8988T (cell line): ENCODE measurements at regions not wholly inside any gene's neighbourhood (a gene's known extent, or its start where the extent isn't known, plus 50 kb on each side); places are given as distances from the start of the nearest gene placed in this dataset.

Experiments used
- DNase-seq: peaks from one replicate; pipeline ENCODE4 v3.0.0; 2011

DNA sequence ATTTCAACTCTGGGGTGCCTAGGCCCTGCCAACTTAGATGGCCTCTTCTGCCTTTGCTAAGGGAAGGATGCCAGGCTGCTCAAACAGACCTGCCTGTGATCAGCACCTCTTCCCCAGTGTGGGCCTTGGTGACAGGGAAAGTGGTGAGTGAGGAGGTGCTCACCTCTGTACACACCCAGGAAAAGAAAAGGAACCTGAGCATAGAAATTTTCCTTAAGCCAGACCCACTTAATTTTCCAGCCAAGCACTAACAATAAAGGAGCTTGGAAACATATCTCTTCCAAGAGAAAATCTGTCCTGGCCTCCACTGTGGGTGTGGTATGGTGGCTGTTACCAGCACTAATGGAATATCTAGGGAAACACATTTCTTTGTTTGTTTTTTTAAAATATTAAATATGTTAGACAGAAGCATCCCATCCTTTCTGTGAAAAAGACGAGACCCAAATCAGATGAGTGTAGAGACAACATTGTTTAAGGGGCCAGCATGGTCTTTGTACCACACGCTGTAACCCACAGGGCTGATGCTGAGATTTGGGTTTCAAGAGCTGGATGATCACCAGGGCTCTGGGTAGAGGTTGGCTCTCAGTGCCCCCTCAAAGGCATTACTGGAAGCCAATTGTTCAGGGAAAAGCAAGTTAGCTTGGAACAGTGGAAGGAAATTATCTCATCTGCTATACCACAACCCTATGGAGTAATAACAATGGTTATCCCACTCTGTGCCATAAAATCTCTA, 472.2 kb downstream of the INSC start:
- DNase-seq, result no peak

DNA sequence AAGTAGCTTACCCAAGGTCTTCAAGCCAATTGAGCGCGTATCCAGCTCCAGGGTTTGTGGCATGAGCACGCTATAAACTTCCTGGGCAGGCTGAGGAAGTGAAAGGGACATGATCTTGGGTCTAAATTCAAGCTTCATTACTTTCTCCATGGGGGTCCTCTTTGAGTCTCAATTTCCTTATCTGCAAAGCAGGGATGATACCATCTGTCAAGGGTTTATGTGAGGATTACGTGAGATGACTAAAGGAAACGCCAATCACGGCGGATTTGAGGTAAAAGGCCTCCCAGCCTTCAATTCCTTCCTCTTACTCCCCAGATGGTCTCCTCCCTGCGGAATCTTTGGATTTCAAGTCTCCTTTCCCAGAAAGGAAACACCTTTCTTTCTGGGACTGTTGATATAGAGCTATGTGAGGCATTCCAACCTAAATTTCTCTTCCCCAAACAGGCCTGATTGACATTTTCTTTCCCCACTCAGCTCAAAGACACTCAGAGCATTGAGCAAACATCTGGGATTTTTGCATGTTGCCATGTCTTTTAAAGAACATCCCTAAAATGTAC, 474.4 kb downstream of the INSC start:
- no peak for DNase-seq

DNA sequence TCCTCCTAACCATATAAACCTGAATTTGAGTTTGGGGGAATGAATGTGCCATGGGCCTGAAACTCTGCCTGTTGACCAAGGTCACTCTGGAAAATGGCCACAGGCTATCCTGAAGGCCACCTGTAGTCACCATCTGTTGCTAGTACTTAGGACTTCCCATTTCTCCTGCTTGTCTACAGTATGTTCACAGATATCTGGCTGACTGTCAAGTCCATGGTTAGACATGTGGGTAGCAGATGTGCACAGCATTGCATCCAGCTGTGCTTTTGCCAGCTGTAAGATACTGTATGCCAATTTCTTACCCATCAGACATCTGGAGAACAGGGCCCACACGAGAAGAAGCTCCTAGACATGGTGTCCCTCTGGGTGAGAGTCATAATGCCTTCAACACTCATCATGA, 475.4 kb downstream of the INSC start:
- DNase-seq, result no peak

- DNase-seq, result no peak
Observed at GRCh38 chr11:15591112-15591537, 476.4 kb downstream of the INSC start.

- no peak for DNase-seq
Observed at GRCh38 chr11:15594607-15595006, 479.9 kb downstream of the INSC start.

DNA sequence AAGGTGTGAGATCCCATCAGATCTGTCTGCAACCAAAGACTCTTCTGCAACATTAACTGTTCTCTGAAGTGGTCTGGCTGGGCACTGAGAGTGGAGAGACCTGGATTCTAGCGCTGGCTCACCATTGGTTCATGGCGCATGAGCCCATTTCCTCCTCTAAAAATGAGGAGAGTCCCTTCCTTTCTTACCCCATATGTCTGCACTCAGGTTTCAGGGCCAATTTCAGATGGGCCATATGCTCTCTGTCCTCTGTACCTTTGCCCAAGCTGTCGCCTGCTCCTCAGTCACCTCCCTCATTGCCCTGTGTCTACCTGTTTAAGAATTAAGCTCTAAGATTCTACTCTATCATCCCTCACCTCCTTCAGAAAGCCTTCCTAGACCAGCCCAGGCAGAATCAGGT, 484.7 kb downstream of the INSC start:
- DNase-seq, result no peak

GRCh38 chr11:15602047-15602446, 487.3 kb downstream of the INSC start:
- no peak for DNase-seq

- DNase-seq, result no peak
Observed at GRCh38 chr11:15602785-15603567, 488.3 kb downstream of the INSC start.

GRCh38 chr11:15605094-15605493, 490.4 kb downstream of the INSC start:
- DNase-seq, result no peak

DNA sequence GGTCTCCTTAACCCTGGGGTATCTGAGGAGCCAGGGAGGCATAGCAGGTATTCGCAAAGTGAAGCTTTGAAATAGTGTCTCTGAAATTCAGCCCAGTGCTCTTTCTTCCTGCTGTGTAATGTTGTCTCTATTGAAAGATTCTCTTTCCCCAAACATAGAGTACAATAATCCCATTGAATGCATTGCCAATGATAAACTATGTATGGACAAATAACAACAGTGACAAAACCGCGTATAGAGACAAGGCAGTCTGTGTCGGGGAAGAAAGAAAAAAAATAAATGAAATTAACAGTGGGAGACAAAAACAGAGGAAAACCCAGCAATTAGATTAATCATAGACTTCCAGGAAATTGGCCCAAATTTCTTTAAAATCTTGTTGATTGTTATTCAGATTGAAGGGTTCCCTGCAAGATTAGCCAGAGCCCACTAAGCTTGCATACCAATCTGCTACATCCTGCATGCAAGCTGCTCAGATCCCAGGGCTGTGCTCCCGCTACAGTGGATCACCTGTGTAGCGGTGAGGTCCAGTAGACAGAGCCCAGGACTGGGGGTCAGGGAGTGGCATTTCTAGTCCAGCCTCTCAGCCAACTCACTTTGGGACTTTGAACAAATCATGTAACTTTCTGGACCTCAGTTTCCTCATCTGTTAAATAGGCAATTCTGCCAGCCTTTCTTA, 492.8 kb downstream of the INSC start:
- no peak for DNase-seq

DNA sequence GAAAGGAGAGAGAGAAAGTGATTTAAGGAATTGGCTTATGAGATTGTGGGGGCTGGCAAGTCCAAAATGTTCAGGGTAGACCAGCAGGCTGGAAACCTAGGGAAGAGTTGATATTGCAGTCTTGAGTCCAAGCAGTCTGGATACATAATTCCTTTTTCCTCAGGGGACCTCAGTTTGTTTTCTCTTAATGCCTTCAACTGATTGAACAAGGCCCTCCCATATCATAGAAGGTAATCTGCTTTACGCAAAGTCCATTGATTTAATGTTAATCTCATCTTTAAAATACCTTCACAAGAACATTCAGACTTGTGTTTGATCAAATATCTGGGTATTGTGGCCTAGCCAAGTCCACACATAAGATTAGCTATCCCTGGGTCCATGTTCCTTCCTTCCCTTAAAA, 494.7 kb downstream of the INSC start:
- DNase-seq, result no peak

GRCh38 chr11:15610881-15611280, 496.2 kb downstream of the INSC start:
- DNase-seq, result no peak

DNA sequence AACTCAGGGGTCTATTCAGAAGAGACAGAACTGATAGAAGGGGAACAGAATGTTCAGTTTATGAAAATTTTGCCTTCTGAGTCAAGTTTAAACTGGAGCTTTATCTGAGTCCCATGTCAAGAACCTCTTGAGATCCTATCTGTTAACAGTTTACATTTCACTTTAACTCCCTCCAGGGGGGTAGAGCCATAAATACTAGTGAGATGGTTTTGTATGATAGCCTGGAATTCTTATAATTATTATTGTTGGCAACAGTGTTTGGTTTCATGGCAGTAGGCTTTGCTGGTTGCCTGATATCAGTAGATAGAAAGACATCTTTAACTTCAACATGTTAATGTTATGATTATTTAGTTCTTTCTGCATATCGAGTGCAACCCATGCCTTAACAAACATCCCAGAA, 498.5 kb downstream of the INSC start:
- DNase-seq, result no peak

DNA sequence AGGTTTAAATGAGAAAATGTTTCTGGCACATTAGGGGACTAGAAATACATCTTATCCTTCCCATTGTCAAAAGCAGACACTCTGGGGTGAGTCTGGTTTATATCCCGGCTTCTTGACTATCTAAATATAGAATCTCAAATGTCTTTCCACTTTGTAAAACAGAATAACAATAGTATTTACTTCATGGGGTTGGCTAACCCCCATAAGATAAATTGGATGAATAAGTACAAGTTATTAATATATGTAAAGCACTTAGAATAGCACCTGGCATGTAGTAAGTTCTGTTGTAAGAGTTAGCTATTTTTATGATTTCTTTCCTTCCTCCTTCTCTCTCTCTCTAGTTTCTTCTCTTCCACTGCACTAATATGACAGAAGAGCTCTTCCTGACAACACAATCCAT, 499.1 kb downstream of the INSC start:
- no peak for DNase-seq

- no peak for DNase-seq
Observed at GRCh38 chr11:15615398-15616096, 500.8 kb downstream of the INSC start.

DNA sequence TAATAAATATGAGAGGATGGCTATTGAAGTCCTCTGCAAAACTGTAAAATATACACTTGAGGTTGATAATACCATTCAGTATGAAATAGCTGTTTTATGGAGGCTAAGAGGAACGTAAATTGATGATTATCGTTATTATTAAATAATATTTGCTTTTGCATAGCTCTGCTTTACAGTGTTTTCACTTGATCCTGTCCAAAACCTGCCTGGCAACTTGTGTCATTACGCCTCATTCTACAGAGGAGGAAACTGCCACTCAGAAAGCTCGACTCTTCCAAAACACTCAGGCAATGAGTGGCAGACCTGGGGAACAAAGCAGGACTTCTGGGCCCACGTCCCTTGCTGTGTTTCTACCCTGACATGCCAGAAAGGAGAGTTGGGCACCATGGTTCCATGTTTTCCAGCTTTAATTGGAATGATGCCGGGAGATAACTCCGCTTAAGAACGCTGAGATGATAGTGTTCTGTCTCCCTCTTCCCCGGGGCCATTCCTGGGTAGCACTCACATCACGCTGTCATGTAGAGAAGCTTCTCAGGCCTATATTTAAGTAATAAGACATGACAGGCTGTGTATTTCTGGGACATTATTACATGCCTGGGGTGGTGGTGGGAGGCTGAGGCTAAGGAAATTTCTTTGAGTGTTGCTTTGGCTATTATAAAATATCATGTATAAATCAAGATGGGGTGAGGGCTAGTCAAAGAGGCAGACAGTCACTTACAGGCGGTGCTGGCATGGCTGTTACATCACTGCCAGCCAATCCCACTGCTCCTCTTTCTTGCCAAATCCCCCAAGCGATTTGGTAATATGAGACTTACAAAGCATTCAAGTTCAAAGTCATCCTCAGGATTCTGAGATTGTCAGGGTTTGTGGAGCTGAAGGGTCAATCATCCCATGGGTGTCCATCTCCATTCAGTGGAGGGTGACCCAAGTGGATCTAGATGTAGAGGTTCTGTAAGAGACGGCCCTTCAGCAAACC, 501.7 kb downstream of the INSC start:
- DNase-seq, result no peak

DNA sequence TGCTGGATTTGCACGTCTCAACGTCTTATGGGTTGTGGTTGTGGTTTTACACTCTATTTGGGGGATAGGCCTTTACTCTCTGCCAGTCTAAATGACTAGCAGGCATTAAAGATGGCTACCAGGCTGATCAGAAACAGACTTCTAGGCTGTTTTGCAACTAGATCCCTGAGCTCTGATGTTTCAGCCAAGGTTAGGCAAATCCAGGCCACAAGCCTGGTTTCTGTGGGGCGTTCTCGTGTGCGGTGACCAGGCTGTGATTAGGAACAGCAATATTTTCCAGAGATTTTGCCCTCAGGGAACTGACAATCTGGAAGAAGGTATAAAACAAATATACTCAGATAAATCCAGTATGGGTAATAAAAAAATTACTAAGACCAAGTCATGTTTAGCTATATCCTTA, 502.4 kb downstream of the INSC start:
- DNase-seq, result no peak

DNA sequence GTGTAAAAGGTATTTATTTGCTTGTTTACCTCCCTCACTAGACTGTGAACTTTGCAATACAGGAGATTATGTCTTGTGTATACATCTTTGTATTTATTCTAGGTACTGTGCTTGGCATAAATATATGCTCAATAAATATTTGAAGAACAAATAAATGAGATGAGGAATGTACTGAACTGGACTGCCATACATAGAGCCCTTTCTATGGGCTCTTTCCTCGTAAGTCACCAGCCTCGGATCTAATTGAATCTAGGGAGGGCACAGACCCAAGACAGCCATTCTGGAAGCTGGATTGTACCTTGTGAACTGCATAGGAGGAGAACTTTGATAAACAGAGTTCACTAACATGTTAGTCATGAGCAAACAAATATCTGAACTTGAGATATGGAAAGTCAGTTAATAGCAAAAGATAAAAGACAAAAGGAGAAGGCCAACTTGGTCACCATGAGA, 503.9 kb downstream of the INSC start:
- DNase-seq, result no peak

- DNase-seq, result no peak
Observed at GRCh38 chr11:15621565-15621964, 506.8 kb downstream of the INSC start.

DNA sequence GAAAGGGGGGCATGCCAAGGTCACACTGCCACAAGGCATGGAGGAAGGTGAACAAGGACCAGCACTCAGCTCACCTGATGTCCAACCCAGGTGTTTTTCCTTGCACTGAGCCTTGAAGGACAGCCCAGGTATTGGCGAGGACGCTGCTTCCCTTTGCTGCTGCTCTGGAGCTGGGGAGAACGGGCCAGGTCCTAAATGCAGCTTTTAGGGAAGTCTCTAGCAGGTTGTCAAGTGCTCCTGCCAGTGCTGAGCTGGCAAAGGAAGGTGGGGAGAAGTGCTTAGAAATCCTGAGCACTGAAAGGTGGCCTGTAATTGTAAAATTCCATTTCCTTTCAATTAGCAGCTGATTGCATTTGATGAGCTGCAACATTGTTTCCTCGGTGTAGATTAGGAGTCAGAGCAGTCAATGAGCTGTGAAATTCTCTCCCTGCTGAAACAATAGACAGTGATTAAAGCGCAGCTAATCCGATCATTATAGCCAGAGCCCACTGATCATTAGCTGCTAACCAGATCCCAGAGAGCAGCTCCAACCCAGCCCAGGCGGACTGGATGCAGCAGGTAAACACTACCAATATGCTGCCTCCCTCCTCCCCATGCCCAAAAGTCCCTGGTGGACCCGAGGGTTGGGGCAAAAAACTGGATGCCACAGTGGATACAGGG, 507.6 kb downstream of the INSC start:
- no peak for DNase-seq

- DNase-seq, result no peak
Observed at GRCh38 chr11:15624701-15625100, 510.0 kb downstream of the INSC start.
